H9 (cell line): ENCODE measurements at regions not wholly inside any gene's neighbourhood (a gene's known extent, or its start where the extent isn't known, plus 50 kb on each side); places are given as distances from the start of the nearest gene placed in this dataset.

ENCODE experiments used
- DNase-seq: peaks from one replicate; pipeline ENCODE4 v3.0.0-alpha.2; 2017
- H2AFZ ChIP-seq: one replicate; pipeline ENCODE4 v1.6.1; 2013; ENCODE audit warnings: mild to moderate bottlenecking, low read length, control low read depth, moderate library complexity
- H2AK5ac ChIP-seq: 2 replicates; pipeline ENCODE4 v1.6.1; 2013; ENCODE audit warnings: low read length, control low read depth, mixed read lengths; ENCODE audit not compliant: insufficient read length
- H2BK120ac ChIP-seq: one replicate; pipeline ENCODE4 v1.6.1; 2013; ENCODE audit warnings: low read depth, mild to moderate bottlenecking, low read length, control low read depth, inconsistent platforms; ENCODE audit not compliant: poor library complexity, severe bottlenecking
- H2BK12ac ChIP-seq: 2 replicates; pipeline ENCODE4 v1.6.1; 2013; ENCODE audit warnings: low read length, control low read depth, mixed read lengths, low read depth; ENCODE audit not compliant: insufficient read length
- H2BK15ac ChIP-seq: 2 replicates; pipeline ENCODE4 v1.6.1; 2013; ENCODE audit warnings: low read depth, low read length, control low read depth
- H2BK20ac ChIP-seq: one replicate; pipeline ENCODE4 v1.6.1; 2013; ENCODE audit warnings: low read depth, mild to moderate bottlenecking, low read length, control low read depth, inconsistent platforms; ENCODE audit not compliant: poor library complexity, severe bottlenecking
- H2BK5ac ChIP-seq: 2 replicates; pipeline ENCODE4 v1.6.1; 2013; ENCODE audit warnings: low read length, control low read depth, mixed read lengths; ENCODE audit not compliant: insufficient read length
- H3K14ac ChIP-seq: 2 replicates; pipeline ENCODE4 v1.6.1; 2013; ENCODE audit warnings: low read length, control low read depth; ENCODE audit not compliant: insufficient read depth
- H3K18ac ChIP-seq: 2 replicates; pipeline ENCODE4 v1.6.1; 2013; ENCODE audit warnings: low read depth, mild to moderate bottlenecking, mixed read lengths, low read length, control low read depth; ENCODE audit not compliant: insufficient read length
- H3K23ac ChIP-seq: 2 replicates; pipeline ENCODE4 v1.6.1; 2013; ENCODE audit warnings: low read length, control low read depth, mixed read lengths, low read depth; ENCODE audit not compliant: insufficient read length
- H3K23me2 ChIP-seq: 2 replicates; pipeline ENCODE4 v1.6.1; 2013; ENCODE audit warnings: low read depth, mild to moderate bottlenecking, mixed read lengths, low read length, control low read depth; ENCODE audit not compliant: insufficient read length, poor library complexity, severe bottlenecking
- H3K27ac ChIP-seq: 2 replicates; pipeline ENCODE4 v1.5.1; 2013; ENCODE audit warnings: low read length, control low read depth, mixed read lengths, low read depth; ENCODE audit not compliant: insufficient read length
- H3K27me3 ChIP-seq: 2 replicates; pipeline ENCODE4 v1.6.1; 2013; ENCODE audit warnings: low read length, control low read depth, inconsistent platforms; ENCODE audit not compliant: insufficient read depth
- H3K4ac ChIP-seq: 2 replicates; pipeline ENCODE4 v1.6.1; 2013; ENCODE audit warnings: low read depth, mild to moderate bottlenecking, control low read depth, inconsistent platforms, low read length, moderate library complexity
- H3K4me1 ChIP-seq: 2 replicates; pipeline ENCODE4 v1.6.1; 2013; ENCODE audit warnings: low read length, control low read depth, inconsistent platforms; ENCODE audit not compliant: insufficient read depth
- H3K4me2 ChIP-seq: 2 replicates; pipeline ENCODE4 v1.6.1; 2013; ENCODE audit warnings: low read length, control low read depth, mixed read lengths; ENCODE audit not compliant: insufficient read length, insufficient read depth
- H3K56ac ChIP-seq: 2 replicates; pipeline ENCODE4 v1.6.1; 2013; ENCODE audit warnings: low read depth, mild to moderate bottlenecking, mixed read lengths, low read length, control low read depth; ENCODE audit not compliant: insufficient read length
- H3K79me1 ChIP-seq: 2 replicates; pipeline ENCODE4 v1.6.1; 2013; ENCODE audit warnings: low read depth, mild to moderate bottlenecking, moderate library complexity, low read length, control low read depth, inconsistent platforms; ENCODE audit not compliant: insufficient read depth, poor library complexity, severe bottlenecking
- H3K79me2 ChIP-seq: 2 replicates; pipeline ENCODE4 v1.6.1; 2013; ENCODE audit warnings: low read length, control low read depth, inconsistent platforms; ENCODE audit not compliant: insufficient read depth
- H3K9ac ChIP-seq: 2 replicates; pipeline ENCODE4 v1.6.1; 2013; ENCODE audit warnings: low read length, control low read depth, mixed read lengths; ENCODE audit not compliant: insufficient read length; ENCODE audit errors: extremely low read depth
- H3K9me3 ChIP-seq: one replicate; pipeline ENCODE4 v1.6.1; 2013; ENCODE audit warnings: low read depth, low read length, inconsistent platforms; ENCODE audit not compliant: control insufficient read depth
- H3T11ph ChIP-seq: one replicate; pipeline ENCODE4 v1.6.1; 2013; ENCODE audit warnings: mild to moderate bottlenecking, low read length, control low read depth, inconsistent platforms
- H4K20me1 ChIP-seq: one replicate; pipeline ENCODE4 v1.6.1; 2013; ENCODE audit not compliant: control insufficient read depth, insufficient read length, insufficient read depth
- H4K5ac ChIP-seq: 2 replicates; pipeline ENCODE4 v1.6.1; 2013; ENCODE audit warnings: low read depth, mild to moderate bottlenecking, mixed read lengths, low read length, control low read depth; ENCODE audit not compliant: insufficient read length
- H4K8ac ChIP-seq: replicated peaks from 2 replicates; pipeline ENCODE4 v1.6.1; 2013; ENCODE audit warnings: low read length, control low read depth, mixed read lengths, low read depth; ENCODE audit not compliant: insufficient read length
- H4K91ac ChIP-seq: 2 replicates; pipeline ENCODE4 v1.6.1; 2013; ENCODE audit warnings: low read depth, mild to moderate bottlenecking, moderate library complexity, mixed read lengths, low read length, control low read depth; ENCODE audit not compliant: insufficient read length
- H3K27ac Mint-ChIP-seq, 3 experiments: 2 replicates in 2 of 3; 3 replicates in 1 of 3; pipeline ENCODE4 v1.8.0; 2020 to 2021; ENCODE audit warnings: mixed read lengths in 3 of 3, mild to moderate bottlenecking in 1 of 3, moderate library complexity in 1 of 3
- H3K27me3 Mint-ChIP-seq: 2 replicates; pipeline ENCODE4 v1.8.0; 2021; ENCODE audit warnings: low read depth, mild to moderate bottlenecking, moderate library complexity, mixed read lengths
- H3K36me3 Mint-ChIP-seq, 3 experiments: 2 replicates in 2 of 3; 3 replicates in 1 of 3; pipeline ENCODE4 v1.8.0; 2020 to 2021; ENCODE audit warnings: low read depth in 3 of 3, mixed read lengths in 3 of 3; ENCODE audit not compliant: insufficient read depth in 1 of 3
- H3K4me1 Mint-ChIP-seq, 2 experiments: 2 replicates each; pipeline ENCODE4 v1.8.0; 2020; ENCODE audit warnings: mixed read lengths in 2 of 2
- H3K4me3 Mint-ChIP-seq, 2 experiments: 2 replicates in 1 of 2; 3 replicates in 1 of 2; pipeline ENCODE4 v1.8.0; 2020 to 2021; ENCODE audit warnings: mild to moderate bottlenecking in 2 of 2, mixed read lengths in 2 of 2, moderate library complexity in 1 of 2
- H3K9me3 Mint-ChIP-seq, 2 experiments: 2 replicates in 1 of 2; 3 replicates in 1 of 2; pipeline ENCODE4 v1.8.0; 2020; ENCODE audit warnings: mild to moderate bottlenecking in 2 of 2, mixed read lengths in 2 of 2, moderate library complexity in 1 of 2
- WGBS: extraction: QIAGEN DNeasy Blood & Tissue Kit; methylation state at CpG from one replicate; pipeline ENCODE4 v1.1.7; 2013; ENCODE audit warnings: missing lambda C conversion rate, low lambda C conversion rate, mixed read lengths; ENCODE audit not compliant: insufficient read length; ENCODE audit errors: extremely low coverage; 5-methylcytosine and 5-hydroxymethylcytosine counted together
- TF ChIP-seq, protein P1 (sequence below): fragments of 200-600 bp; sonication (generic); conservative IDR thresholded peaks from 3 replicates; pipeline ENCODE4 v1.8.0; 2021; ENCODE audit warnings: antibody characterized with exemption, mild to moderate bottlenecking

- Histone ChIP-seq H2BK20ac (no peak overlapping the region), H3K79me1 (no peaks in the 10 kb centered on the region), H3K27ac (no peak overlapping the region), H3K18ac (no peak overlapping the region), H4K5ac (no peak overlapping the region), H2BK5ac (no peak overlapping the region), H2AK5ac (no peak overlapping the region), H3K27me3 (no peaks in the 10 kb centered on the region), H3K23me2 (no peaks in the 10 kb centered on the region), H4K20me1 (no peaks in the 10 kb centered on the region), H3K9ac (no peak overlapping the region), H3K9me3 (no peaks in the 10 kb centered on the region), H4K8ac (no peak overlapping the region), H3K79me2 (no peaks in the 10 kb centered on the region), H3K14ac (no peak overlapping the region), H2BK12ac (no peak overlapping the region), H2BK120ac (no peak overlapping the region), H2BK15ac (no peak overlapping the region), H2AFZ (peak overlapping the region; percentile 48), H3K4me1 (no peaks in the 10 kb centered on the region), H3K23ac (no peak overlapping the region), H4K91ac (no peak overlapping the region), H3K56ac (no peak overlapping the region), H3K4me2 (no peak overlapping the region), H3K4ac (no peak overlapping the region), H3T11ph (no peak overlapping the region)
- no CpG with 5 or more reads among the region's 2 CpGs for WGBS
- H3K9me3 Mint-ChIP-seq = no peaks in the 10 kb centered on the region
- H3K4me1 Mint-ChIP-seq = peaks cover 7 to 10% of the 10 kb centered on the region in 2 experiments
- no peak overlapping the region for H3K27ac Mint-ChIP-seq
- H3K36me3 Mint-ChIP-seq = no peaks in the 10 kb centered on the region
- TF ChIP-seq, protein P1, sequence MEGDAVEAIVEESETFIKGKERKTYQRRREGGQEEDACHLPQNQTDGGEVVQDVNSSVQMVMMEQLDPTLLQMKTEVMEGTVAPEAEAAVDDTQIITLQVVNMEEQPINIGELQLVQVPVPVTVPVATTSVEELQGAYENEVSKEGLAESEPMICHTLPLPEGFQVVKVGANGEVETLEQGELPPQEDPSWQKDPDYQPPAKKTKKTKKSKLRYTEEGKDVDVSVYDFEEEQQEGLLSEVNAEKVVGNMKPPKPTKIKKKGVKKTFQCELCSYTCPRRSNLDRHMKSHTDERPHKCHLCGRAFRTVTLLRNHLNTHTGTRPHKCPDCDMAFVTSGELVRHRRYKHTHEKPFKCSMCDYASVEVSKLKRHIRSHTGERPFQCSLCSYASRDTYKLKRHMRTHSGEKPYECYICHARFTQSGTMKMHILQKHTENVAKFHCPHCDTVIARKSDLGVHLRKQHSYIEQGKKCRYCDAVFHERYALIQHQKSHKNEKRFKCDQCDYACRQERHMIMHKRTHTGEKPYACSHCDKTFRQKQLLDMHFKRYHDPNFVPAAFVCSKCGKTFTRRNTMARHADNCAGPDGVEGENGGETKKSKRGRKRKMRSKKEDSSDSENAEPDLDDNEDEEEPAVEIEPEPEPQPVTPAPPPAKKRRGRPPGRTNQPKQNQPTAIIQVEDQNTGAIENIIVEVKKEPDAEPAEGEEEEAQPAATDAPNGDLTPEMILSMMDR = no peak
- H3K4me3 Mint-ChIP-seq = no peak overlapping the region
- no peaks in the 10 kb centered on the region for H3K27me3 Mint-ChIP-seq
- DNase-seq = no peak
Observed at GRCh38 chr13:57452228-57452627, 179.3 kb upstream of the PCDH17 start.
